ENCODE measurements at regions not wholly inside any gene's neighbourhood (a gene's known extent, or its start where the extent isn't known, plus 50 kb on each side); places are given as distances from the start of the nearest gene placed in this dataset.

DNA sequence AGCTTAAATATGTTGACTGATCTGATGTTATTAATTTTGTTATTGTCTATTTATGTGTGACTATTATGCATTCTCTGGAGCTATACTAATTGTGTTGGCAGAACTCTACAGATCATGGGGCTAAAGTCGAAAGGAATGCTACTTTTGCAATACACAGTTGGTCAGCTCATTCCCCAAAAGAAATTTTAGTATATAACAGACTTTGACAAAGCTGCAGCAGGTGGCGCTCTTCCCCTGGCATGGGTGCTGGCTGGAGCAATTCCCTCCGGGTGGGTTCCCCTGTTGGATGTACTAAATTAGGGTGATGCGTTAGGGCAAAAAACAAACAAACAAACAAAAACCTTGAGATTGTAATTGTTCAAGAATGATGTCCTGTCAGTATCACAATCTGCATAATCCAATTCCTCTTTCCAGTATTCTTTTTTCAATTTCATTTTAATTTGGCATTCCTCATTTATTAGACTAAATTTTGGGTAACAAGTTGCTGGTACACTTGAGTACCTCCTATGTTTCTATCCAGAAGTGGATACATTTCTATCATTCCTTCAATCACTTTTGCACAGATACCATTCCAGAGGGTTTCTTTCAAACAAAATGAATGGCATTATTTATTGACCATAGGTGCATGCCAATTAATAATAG, 322.8 kb upstream of the EDNRB start:
- TF ChIP-seq CTCF (IDR thresholded peaks at IDR 0.05) (peak in 2 of 7 experiments; percentile 8), POLR2AphosphoS5 (IDR thresholded peaks at IDR 0.05) (no peak), POLR2A (IDR thresholded peaks at IDR 0.05) (no peak), EP300 (IDR thresholded peaks at IDR 0.05) (no peak)
